ENCODE measurements at regions not wholly inside any gene's neighbourhood (a gene's known extent, or its start where the extent isn't known, plus 50 kb on each side); places are given as distances from the start of the nearest gene placed in this dataset.

- intact Hi-C loops (cut with DNase I) = no loop called here
- ATAC-seq = no peak
- H3K4me3 ChIP-seq = no peak overlapping the region
Measured at GRCh38 chr1:24990136-24990535, 60.1 kb upstream of the RUNX3 start.

GRCh38 chr1:24989082-24989481 is 59.0 kb upstream of the RUNX3 start:
- intact Hi-C loops (cut with DNase I) = no loop called here
- DNase-seq = no peak
- no peak for ATAC-seq
- Histone ChIP-seq H3K27ac (no peak overlapping the region), H3K27me3 (no peaks in the 10 kb centered on the region), H3K9me3 (no peaks in the 10 kb centered on the region), H3K4me1 (no peaks in the 10 kb centered on the region), H3K4me3 (no peak overlapping the region), H3K36me3 (no peaks in the 10 kb centered on the region)
- no peak for TF ChIP-seq CTCF (IDR thresholded peaks at IDR 0.05)

More at GRCh38 chr1:24990136-24990535, 60.1 kb upstream of the RUNX3 start:
- DNase-seq = no peak
- Histone ChIP-seq H3K9me3 (no peaks in the 10 kb centered on the region), H3K4me1 (no peaks in the 10 kb centered on the region), H3K27ac (no peak overlapping the region), H3K27me3 (no peaks in the 10 kb centered on the region), H3K36me3 (no peaks in the 10 kb centered on the region)
- TF ChIP-seq CTCF (IDR thresholded peaks at IDR 0.05) = no peak

GRCh38 chr1:24988558-24988912 is 58.5 kb upstream of the RUNX3 start:
- Histone ChIP-seq H3K4me3 (no peak overlapping the region), H3K9me3 (no peaks in the 10 kb centered on the region), H3K4me1 (no peaks in the 10 kb centered on the region), H3K27ac (no peak overlapping the region), H3K27me3 (no peaks in the 10 kb centered on the region), H3K36me3 (no peaks in the 10 kb centered on the region)
- no peak for TF ChIP-seq CTCF (IDR thresholded peaks at IDR 0.05)
- no peak for ATAC-seq
- intact Hi-C loops (cut with DNase I) = no loop called here
- DNase-seq = no peak

GRCh38 chr1:24987875-24988557 is 57.9 kb upstream of the RUNX3 start:
- H3K36me3 ChIP-seq = no peaks in the 10 kb centered on the region
- TF ChIP-seq CTCF (IDR thresholded peaks at IDR 0.05) = no peak
- ATAC-seq = no peak
- H3K27ac ChIP-seq = no peak overlapping the region
- H3K4me1 ChIP-seq = no peaks in the 10 kb centered on the region
- H3K27me3 ChIP-seq = no peaks in the 10 kb centered on the region
- H3K4me3 ChIP-seq = no peak overlapping the region
- intact Hi-C loops (cut with DNase I) = no loop called here
- no peak for DNase-seq
- H3K9me3 ChIP-seq = no peaks in the 10 kb centered on the region

GRCh38 chr1:24987424-24987823 is 57.3 kb upstream of the RUNX3 start:
- no peak for TF ChIP-seq CTCF (IDR thresholded peaks at IDR 0.05)
- intact Hi-C loops (cut with DNase I) = no loop called here

More at GRCh38 chr1:24987424-24987823, 57.3 kb upstream of the RUNX3 start:
- Histone ChIP-seq H3K27ac (no peak overlapping the region), H3K9me3 (no peaks in the 10 kb centered on the region), H3K4me3 (no peak overlapping the region), H3K36me3 (no peaks in the 10 kb centered on the region), H3K27me3 (no peaks in the 10 kb centered on the region), H3K4me1 (no peaks in the 10 kb centered on the region)
- DNase-seq (no peak), ATAC-seq (no peak)

All from upper lobe of right lung (tissue), 1 donor.